Activated T-helper 17 cell treated with anti-CD3 and anti-CD28 coated beads, Interleukin-2, amount 50 U/mL, for 72 hours (primary cell): ENCODE measurements at regions not wholly inside any gene's neighbourhood (a gene's known extent, or its start where the extent isn't known, plus 50 kb on each side); places are given as distances from the start of the nearest gene placed in this dataset.
A peak's percentile ranks its signal among the peaks of the same experiment; 100 is the strongest.
"Not testable (repeated sequence)": the region's sequence is repeated elsewhere in the genome, so short reads cannot be mapped to it uniquely, and the experiment has no call there.

Experiments used
- ATAC-seq: fragments of 150-1000 bp; cut with Tn5 transposase; replicated peaks from 2 replicates; pipeline ENCODE4 v1.10.0; 2021; ENCODE audit warnings: mild to moderate bottlenecking, moderate library complexity
- H3K27ac Mint-ChIP-seq: one replicate; pipeline ENCODE4 v1.8.0; 2022; ENCODE audit warnings: mixed read lengths
- H3K27me3 Mint-ChIP-seq: one replicate; pipeline ENCODE4 v1.8.0; 2022; ENCODE audit warnings: mixed read lengths
- H3K36me3 Mint-ChIP-seq: one replicate; pipeline ENCODE4 v1.8.0; 2022; ENCODE audit warnings: low read depth, mild to moderate bottlenecking, mixed read lengths
- H3K4me1 Mint-ChIP-seq: one replicate; pipeline ENCODE4 v1.8.0; 2022; ENCODE audit warnings: mixed read lengths
- H3K4me3 Mint-ChIP-seq: one replicate; pipeline ENCODE4 v1.8.0; 2022; ENCODE audit warnings: mild to moderate bottlenecking, mixed read lengths
- H3K9me3 Mint-ChIP-seq: one replicate; pipeline ENCODE4 v1.8.0; 2022; ENCODE audit warnings: mixed read lengths

GRCh38 chr13:33678906-33679657 lies 138.9 kb upstream of the RFC3 start:
- no peaks in the 10 kb centered on the region for H3K27me3 Mint-ChIP-seq
- H3K9me3 Mint-ChIP-seq: no peaks in the 10 kb centered on the region
- H3K4me1 Mint-ChIP-seq: peaks cover 20% of the 10 kb centered on the region
- peak overlapping the region; percentile 91 for H3K27ac Mint-ChIP-seq
- peak; percentile 93 for ATAC-seq
- peak overlapping the region; percentile 84 for H3K4me3 Mint-ChIP-seq
- H3K36me3 Mint-ChIP-seq: peaks cover 23% of the 10 kb centered on the region

DNA sequence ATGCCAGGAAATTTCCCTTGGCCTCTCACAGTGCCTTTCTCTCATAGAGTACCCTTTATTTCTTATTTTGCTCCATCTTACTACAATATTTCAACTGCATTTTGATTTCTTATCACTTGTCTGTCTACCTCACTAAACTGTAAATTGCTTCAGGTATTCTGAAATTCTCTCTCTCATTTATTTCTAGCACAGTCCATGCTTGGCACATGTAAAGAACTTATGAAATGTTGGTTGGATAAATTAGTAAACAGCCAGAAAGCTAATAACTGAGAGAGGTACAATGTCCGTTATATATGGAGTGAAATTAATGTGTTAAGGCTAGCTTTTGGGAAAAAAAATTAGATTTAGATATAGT lies 138.3 kb upstream of the RFC3 start:
- no peak for ATAC-seq
- Mint-ChIP-seq H3K27me3 (no peaks in the 10 kb centered on the region), H3K9me3 (no peaks in the 10 kb centered on the region), H3K4me3 (peak overlapping the region; percentile 84), H3K36me3 (peaks cover 23% of the 10 kb centered on the region), H3K27ac (peak overlapping the region; percentile 91), H3K4me1 (peaks cover 20% of the 10 kb centered on the region)

DNA sequence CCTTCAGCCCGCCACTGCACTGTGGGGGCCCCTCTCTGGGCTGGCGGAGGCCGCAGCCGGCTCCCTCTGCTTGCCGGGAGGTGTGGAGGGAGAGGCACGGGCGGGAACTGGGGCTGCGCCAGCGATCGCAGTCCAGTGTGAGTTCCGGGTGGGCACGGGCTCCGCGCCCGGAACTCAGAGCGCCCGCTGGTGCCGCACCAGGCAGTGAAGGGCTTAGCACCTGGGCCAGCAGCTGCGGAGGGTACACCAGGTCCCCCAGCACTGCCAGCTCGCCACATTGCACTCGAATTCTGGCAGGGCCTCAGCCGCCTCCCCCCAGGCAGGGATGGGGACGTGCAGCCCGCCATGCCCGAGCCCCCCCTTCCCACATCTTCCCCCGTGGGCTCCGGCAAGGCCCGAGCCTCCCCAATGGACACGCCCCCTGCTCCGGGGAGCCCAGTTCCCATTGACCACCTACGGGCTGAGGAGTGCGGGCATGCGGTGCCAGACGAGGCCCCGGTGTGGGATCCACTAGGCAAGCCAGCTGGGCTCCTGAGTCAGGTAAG lies 135.9 kb upstream of the RFC3 start:
- ATAC-seq: no peak
- Mint-ChIP-seq H3K36me3 (peaks cover 23% of the 10 kb centered on the region), H3K4me1 (peaks cover 18% of the 10 kb centered on the region), H3K4me3 (no peak overlapping the region), H3K27me3 (no peaks in the 10 kb centered on the region), H3K9me3 (no peaks in the 10 kb centered on the region), H3K27ac (no peak overlapping the region)

DNA sequence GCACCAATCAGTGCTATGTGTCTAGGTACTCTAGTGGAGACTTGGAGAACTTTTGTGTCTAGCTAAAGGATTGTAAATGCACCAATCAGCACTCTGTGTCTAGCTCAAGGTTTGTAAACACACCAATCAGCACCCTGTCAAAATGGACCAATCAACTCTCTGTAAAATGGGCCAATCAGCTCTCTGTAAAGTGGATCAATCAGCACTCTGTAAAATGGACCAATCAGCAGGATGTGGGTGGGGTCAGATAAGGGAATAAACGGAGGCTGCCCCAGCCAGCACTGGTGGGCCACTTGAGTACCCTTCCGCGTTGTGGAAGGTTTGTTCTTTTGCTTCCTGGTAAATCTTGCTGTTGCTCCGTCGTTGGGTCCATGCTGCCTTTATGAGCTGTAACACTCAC lies 135.3 kb upstream of the RFC3 start:
- Mint-ChIP-seq H3K4me1 (peaks cover 13% of the 10 kb centered on the region), H3K36me3 (peaks cover 23% of the 10 kb centered on the region)
- ATAC-seq, H3K27me3 Mint-ChIP-seq, H3K27ac Mint-ChIP-seq, H3K4me3 Mint-ChIP-seq, H3K9me3 Mint-ChIP-seq: not testable (repeated sequence)

DNA sequence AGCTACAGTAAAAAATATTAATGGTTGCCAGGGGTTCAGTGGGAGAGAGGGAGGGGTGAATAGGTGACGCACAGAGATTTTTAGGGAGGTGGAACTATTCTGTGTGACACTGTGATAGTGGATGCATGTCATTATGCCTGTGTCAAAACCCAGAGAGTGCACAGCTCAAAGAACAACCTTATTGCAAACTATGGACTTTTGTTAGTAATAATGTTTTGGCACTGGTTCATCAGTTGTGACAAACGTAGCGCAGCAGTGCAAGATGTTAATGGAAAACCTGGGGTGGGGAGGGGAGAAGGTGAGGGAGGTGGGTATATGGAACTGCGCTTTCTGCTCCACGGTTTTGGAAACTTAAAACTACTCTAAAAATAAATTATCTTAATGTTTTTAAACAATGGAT lies 134.6 kb upstream of the RFC3 start:
- no peak overlapping the region for H3K27ac Mint-ChIP-seq
- no peak for ATAC-seq
- H3K9me3 Mint-ChIP-seq: no peaks in the 10 kb centered on the region
- H3K4me1 Mint-ChIP-seq: peaks cover 13% of the 10 kb centered on the region
- peaks cover 23% of the 10 kb centered on the region for H3K36me3 Mint-ChIP-seq
- H3K27me3 Mint-ChIP-seq: no peaks in the 10 kb centered on the region
- H3K4me3 Mint-ChIP-seq: no peak overlapping the region

DNA sequence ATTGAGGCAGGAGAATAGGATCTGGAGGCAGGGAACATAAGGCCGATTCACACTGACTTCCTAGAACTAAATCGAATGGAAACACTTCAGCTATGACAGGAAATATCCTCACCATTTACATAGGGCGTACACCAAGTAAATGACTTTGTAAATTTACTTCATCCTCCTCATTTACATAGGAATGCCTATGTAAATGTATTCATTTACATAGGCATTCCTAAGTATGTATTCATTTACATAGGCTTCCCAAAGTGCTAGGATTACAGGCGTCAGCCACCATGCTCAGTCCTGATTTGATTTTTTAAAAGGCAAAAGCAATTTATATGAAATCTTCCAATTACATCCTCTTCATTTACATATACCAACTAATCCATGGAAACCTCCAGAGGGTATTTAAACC lies 133.1 kb upstream of the RFC3 start:
- H3K4me1 Mint-ChIP-seq: peaks cover 13% of the 10 kb centered on the region
- no peaks in the 10 kb centered on the region for H3K9me3 Mint-ChIP-seq
- no peak for ATAC-seq
- peaks cover 17% of the 10 kb centered on the region for H3K36me3 Mint-ChIP-seq
- no peak overlapping the region for H3K27ac Mint-ChIP-seq
- H3K27me3 Mint-ChIP-seq: no peaks in the 10 kb centered on the region
- H3K4me3 Mint-ChIP-seq: no peak overlapping the region

DNA sequence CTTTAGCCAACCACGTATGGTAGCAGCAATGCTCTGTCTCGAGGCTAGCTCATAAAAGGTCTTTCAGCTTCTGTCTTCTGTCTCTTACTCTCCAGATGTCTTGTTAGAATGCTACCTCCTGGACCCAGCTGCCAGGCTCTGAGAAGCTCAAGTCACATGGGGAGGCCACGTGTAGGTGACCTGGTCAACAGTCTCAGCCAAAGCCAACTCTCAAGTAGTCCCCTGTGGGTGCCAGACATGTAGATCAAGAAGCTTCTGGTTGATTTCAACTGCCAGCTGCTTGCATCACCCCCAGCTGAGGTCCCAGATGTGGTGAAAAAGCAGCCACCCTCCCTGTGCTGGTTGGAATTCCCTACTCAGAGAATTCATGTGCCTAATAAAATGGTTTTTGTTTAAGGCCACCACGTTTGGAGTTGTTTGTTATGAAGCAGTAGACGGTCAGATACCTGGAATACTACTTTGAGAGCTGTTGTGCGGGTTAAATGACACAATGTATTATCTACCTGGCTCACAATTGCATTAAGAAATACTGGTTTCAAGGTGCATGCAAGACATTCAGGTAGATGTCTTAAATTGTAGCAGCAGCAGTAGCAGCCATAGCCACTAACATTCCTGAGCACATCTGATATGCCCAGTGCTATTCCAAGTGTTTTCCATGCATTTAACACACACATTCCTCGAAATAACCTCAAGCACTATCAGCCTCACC lies 131.0 kb upstream of the RFC3 start:
- Mint-ChIP-seq H3K27ac (no peak overlapping the region), H3K4me1 (peaks cover 5% of the 10 kb centered on the region), H3K9me3 (no peaks in the 10 kb centered on the region), H3K36me3 (peaks cover 7% of the 10 kb centered on the region), H3K27me3 (no peaks in the 10 kb centered on the region), H3K4me3 (no peak overlapping the region)
- no peak for ATAC-seq

DNA sequence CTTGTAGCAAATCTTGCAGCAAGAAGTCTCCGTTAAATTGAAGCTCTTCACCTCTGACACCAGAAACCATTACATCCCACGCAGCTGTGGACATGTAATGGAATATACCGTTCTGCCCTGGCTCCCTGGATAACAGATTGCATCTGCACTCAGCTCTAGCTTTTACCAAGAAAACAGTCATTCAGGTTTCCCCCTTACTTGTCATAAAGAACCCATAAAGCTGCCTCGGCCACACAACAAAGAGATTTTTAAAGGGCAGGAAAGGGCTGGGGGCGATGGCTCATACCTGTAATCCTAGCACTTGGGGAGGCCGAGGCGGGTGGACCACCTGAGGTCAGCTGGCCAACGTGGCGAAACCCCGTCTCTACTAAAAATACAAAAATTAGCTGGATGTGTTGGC lies 127.6 kb upstream of the RFC3 start:
- H3K9me3 Mint-ChIP-seq: no peaks in the 10 kb centered on the region
- no peak overlapping the region for H3K4me3 Mint-ChIP-seq
- H3K4me1 Mint-ChIP-seq: no peaks in the 10 kb centered on the region
- ATAC-seq: peak; percentile 82
- no peaks in the 10 kb centered on the region for H3K36me3 Mint-ChIP-seq
- H3K27ac Mint-ChIP-seq: no peak overlapping the region
- no peaks in the 10 kb centered on the region for H3K27me3 Mint-ChIP-seq

DNA sequence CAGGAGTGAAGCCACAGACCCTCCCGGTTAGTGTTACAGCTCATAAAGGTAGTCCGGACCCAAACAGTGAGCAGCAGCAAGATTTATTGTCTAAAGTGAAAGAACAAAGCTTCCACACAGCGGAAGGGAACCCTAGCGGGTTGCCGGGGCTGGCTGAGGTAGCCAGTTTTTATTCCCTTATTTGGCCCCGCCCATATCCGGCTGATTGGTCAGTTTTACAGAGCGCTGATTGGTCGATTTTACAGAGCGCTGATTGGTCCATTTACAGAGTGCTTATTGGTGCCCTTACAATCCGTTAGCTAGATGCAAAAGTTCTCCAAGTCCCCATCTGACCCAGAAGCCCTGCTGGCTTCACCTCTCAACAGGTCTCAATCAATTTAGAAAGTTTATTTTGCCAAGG lies 126.0 kb upstream of the RFC3 start:
- H3K4me1 Mint-ChIP-seq: no peaks in the 10 kb centered on the region
- H3K27ac Mint-ChIP-seq: no peak overlapping the region
- no peaks in the 10 kb centered on the region for H3K27me3 Mint-ChIP-seq
- no peak overlapping the region for H3K4me3 Mint-ChIP-seq
- H3K9me3 Mint-ChIP-seq: no peaks in the 10 kb centered on the region
- H3K36me3 Mint-ChIP-seq: no peaks in the 10 kb centered on the region
- ATAC-seq: no peak

GRCh38 chr13:33692531-33692930 lies 125.4 kb upstream of the RFC3 start:
- Mint-ChIP-seq H3K27ac (no peak overlapping the region), H3K4me3 (no peak overlapping the region), H3K9me3 (no peaks in the 10 kb centered on the region), H3K4me1 (no peaks in the 10 kb centered on the region), H3K36me3 (no peaks in the 10 kb centered on the region), H3K27me3 (no peaks in the 10 kb centered on the region)
- no peak for ATAC-seq

DNA sequence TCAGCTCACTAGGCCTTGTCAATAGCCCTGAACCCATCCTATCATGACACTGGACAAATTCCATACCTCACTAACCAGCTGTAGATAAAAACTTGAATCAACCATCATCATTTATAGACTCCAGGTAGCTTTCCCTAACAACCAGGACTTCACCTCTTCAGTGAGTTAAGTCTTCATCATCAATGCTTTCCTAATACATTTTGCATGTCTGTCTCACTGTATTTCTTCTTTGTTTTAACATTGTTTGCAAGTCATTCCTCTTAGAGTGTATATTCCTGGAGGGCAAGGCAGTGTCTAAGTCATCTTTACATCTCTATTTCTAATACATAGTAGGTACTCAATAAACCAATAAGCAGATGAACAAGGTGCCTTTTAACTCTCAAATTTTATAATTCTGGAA lies 123.4 kb upstream of the RFC3 start:
- Mint-ChIP-seq H3K4me3 (no peak overlapping the region), H3K27me3 (no peaks in the 10 kb centered on the region), H3K9me3 (no peaks in the 10 kb centered on the region), H3K27ac (no peak overlapping the region), H3K36me3 (no peaks in the 10 kb centered on the region), H3K4me1 (no peaks in the 10 kb centered on the region)
- no peak for ATAC-seq

DNA sequence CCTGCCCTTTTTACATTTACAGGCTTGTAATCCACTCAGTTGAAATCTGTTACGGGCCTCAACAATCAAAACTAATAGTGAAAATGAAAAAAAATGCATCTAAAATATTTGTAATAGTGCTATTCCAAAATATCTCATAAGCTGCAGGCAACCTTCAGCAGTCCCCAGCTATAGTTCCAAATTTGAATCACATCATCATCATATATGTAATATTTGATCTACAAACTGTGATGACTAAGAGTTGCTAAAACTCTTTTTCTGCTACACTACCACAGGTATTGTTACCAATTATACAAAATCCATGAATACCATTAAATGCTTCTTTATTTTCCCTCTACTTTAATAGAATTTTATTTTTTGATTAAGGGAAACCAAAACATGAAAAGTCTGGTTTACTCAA lies 121.4 kb upstream of the RFC3 start:
- Mint-ChIP-seq H3K27ac (peak overlapping the region; percentile 54), H3K4me1 (no peaks in the 10 kb centered on the region), H3K27me3 (no peaks in the 10 kb centered on the region), H3K4me3 (no peak overlapping the region), H3K36me3 (no peaks in the 10 kb centered on the region), H3K9me3 (no peaks in the 10 kb centered on the region)
- ATAC-seq: peak; percentile 75

- no peak for ATAC-seq
- Mint-ChIP-seq H3K9me3 (no peaks in the 10 kb centered on the region), H3K4me3 (no peak overlapping the region)
These were observed 120.0 kb upstream of the RFC3 start for GRCh38 chr13:33697926-33698325.

DNA sequence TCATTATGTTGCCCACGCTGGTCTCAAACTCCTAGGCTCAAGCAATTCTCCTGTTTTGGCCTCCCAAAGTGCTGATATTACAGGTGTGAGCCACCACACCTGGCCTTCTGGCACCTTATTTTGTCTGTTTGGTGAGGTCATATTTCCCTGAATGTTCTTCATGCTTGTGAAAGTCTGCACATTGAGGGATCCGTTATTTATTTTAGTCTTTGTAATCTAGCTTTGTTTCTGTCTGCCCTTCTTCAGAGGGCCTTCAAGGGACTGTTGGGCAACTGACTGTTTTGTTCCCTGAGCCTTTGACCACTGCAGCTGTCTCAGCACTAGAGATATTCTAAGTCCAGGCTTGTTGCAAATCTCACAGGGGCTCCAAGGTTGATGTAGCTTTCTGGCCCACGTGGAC lies 110.5 kb upstream of the RFC3 start:
- Mint-ChIP-seq H3K36me3 (no peaks in the 10 kb centered on the region), H3K27me3 (peaks cover 18% of the 10 kb centered on the region), H3K4me3 (no peak overlapping the region), H3K9me3 (peaks cover 19% of the 10 kb centered on the region), H3K27ac (no peak overlapping the region), H3K4me1 (no peaks in the 10 kb centered on the region)
- ATAC-seq: no peak

More at GRCh38 chr13:33697926-33698325, 120.0 kb upstream of the RFC3 start:
- Mint-ChIP-seq H3K4me1 (no peaks in the 10 kb centered on the region), H3K36me3 (no peaks in the 10 kb centered on the region), H3K27ac (no peak overlapping the region), H3K27me3 (peaks cover 3% of the 10 kb centered on the region)

DNA sequence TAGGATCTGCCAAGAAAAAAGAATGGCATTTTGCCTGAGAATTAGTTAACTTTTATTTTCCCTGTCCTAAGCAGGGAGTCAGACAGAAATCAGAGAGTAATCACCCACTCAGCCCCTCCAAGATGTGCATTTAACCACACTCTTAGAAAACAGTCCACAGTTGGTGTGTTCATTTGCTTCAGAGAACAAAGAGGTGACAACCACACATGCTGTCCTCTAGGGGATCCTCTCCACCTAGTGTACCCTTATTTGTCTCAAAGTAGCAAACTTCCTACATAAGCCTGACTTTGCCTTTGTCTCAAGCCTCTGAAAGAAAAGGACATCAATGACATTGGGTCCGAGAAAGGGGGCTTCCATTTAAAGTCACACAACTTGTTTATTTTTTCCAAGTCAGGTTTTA lies 107.0 kb upstream of the RFC3 start:
- peaks cover 8% of the 10 kb centered on the region for H3K27me3 Mint-ChIP-seq
- no peak overlapping the region for H3K4me3 Mint-ChIP-seq
- ATAC-seq: no peak
- H3K27ac Mint-ChIP-seq: no peak overlapping the region
- no peaks in the 10 kb centered on the region for H3K4me1 Mint-ChIP-seq
- no peaks in the 10 kb centered on the region for H3K36me3 Mint-ChIP-seq
- peaks cover 10% of the 10 kb centered on the region for H3K9me3 Mint-ChIP-seq
